ENCODE measurements at regions not wholly inside any gene's neighbourhood (a gene's known extent, or its start where the extent isn't known, plus 50 kb on each side); places are given as distances from the start of the nearest gene placed in this dataset.
A peak's percentile ranks its signal among the peaks of the same experiment; 100 is the strongest.
"Not testable (repeated sequence)": the region's sequence is repeated elsewhere in the genome, so short reads cannot be mapped to it uniquely, and the experiment has no call there.

- DNase-seq (ENCODE audit: low spot score) = no peak
These were observed 1272.0 kb upstream of the ACO1 start for GRCh38 chr9:31112491-31112890.

- no peak for DNase-seq (ENCODE audit: low spot score)
These were observed 1270.1 kb upstream of the ACO1 start for GRCh38 chr9:31114346-31114745.

DNA sequence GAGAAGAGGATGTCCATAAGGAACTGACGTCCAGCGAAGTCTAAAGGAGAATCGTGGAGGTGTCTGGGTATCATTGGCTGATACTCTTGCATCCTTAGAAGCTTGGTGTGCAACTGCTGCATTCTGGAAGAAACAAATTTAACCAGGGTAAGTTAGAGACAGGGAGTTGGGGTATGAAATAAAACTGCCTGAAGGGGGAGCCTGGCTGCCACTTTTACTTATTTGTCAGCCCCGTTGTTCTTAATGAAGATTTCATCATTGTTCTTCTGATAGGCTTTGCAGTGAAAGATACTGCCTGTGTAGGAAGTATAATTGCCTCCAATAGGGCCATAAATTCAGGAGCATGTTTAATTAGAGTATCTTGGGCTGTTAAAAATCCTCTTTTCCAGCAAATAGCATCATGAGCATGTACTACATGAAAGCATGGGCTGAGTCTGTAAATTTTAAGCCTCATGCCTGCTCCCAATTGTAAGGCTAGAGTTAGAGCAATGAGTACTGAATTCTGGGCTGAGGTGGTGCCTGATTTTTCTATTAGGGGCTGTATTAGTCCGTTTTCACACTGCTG, 1264.5 kb upstream of the ACO1 start:
- peak; percentile 53 for DNase-seq (ENCODE audit: low spot score)

DNA sequence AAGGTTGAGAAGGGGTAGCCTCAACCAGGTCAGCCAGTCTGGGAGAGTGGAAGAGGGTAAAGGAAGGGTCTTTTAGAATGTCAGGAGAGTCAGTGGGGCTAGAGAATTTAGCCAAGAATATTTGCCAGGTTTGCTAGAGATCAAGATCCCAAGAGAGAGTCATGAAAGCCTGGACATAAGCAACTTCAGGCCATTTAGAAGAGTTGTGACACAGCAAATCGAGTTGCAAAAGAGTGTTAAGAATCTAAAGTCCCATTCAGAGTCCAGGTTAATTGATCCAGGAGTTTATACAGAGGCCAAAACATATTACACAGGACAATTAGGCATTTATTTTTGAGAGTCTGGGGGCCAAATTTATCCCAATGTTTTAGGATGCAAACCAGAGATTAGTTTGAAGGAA, 1260.1 kb upstream of the ACO1 start:
- DNase-seq (ENCODE audit: low spot score) = no peak

DNA sequence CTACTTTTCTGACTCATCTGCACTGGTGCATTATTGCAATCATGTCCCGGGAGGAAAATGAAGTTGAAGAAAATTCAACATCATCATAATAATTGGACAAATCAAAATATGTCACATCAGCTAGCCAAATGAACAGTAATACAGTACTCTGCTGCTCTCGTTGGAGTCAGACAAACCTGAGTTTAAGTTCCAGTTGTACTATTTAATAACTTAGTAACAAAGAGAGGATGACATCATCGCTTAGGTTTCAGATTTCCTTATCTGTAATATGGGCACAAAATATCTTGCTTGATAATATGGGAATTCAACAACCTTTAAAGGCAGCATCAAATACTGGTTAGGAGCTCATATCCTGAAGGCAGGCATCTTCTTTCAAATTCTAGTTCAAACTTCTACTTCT, 1248.9 kb upstream of the ACO1 start:
- DNase-seq (ENCODE audit: low spot score) = no peak

DNA sequence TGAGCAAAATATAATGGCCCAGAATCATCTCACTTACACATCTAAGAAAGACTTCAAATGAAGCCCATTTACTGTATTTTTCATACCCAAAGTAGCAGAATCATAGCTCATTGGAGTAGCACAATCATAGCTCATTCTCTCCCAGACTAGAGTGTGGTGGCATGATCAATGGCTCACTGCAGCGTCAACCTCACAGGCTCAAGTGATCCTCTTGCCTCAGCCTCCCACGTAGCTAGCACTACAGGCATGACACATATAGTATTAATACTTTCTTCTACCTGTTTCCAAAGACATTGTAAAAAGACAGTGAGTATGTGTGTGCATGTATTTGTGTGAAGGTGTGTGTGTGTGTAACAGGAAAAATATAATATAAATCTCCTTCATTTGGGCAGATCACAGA, 1247.9 kb upstream of the ACO1 start:
- DNase-seq (ENCODE audit: low spot score) = no peak

DNA sequence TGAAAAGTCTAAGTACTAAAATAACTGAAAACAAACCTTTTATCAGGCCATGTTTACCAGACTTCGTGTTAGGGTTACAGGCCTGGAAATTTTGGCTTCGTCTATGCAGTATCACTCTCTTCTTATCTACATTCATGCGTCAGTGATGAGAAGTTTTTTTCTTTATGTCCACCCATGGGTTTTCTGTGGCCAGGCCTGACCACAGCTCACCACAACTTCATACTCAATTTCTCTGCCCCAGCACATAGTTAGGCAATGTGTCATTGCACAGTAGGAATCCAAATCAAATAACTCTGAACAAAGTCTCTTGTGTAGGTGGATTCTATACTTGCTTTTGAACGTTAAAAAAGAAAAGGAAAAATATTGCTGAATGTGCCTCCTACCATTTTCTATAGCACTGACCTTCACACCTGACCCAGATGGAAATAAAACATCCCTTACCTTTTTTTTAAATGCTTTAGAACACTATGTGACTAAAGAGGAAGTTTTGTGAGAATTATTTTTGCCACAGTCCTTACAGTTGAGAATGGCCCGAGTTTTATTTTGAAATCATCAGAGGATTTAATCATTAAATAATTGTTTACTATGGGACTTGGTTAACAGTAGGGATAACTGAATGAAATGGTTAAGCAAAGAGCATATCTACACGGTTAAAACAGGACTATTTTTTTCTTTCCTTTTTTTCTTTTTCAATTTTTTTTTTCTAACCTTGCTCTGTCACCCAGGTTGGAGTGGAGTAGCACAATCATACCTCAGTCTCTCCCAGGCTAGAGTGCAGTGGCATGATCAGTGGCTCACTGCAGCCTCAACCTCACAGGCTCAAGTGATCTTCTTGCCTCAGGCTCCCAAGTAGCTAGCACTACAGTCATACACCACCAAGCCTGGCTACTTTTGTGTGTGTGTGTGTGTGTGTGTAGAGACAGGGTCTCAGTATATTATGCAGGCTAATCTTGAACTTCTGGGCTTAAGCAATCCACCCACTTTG, 1247.0 kb upstream of the ACO1 start:
- DNase-seq (ENCODE audit: low spot score) = peak; percentile 83

DNA sequence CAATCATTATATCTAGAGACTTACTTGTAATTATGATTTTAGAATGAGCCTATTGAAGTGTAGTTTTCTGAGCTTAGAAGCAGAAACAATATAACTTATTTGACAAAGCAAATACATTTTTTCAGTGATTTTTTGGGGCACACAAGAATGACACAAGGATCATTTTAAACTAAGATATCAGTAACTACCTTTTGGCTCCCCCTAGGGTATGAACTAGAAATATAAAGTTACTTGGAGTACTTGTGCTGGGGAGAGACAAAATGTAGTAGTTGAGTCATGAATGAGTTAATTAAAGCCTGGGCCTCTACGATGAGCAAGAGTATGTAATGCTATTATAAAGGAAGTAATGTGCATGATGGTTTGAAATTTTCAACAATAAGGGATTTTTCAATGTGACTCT, 1244.1 kb upstream of the ACO1 start:
- peak; percentile 7 for DNase-seq (ENCODE audit: low spot score)

DNA sequence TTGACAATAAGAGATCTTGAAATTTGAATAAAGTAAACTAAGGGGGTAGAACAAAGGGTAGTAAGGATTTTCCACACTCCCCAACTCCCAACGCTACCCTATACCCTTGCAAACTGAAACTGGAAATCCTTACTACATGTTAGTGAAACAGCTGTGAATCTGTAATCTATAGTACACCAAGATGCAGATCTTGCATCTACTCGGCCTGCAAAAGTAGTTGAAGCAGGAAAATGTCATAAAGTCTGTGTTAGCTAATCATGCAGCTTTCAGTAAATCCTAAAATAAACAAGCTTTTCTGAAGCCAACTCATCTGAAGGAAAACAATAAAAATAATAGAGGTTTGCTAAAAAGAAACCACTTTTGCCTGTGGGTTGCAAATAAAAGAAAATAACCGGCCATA, 1242.0 kb upstream of the ACO1 start:
- DNase-seq (ENCODE audit: low spot score) = no peak

DNA sequence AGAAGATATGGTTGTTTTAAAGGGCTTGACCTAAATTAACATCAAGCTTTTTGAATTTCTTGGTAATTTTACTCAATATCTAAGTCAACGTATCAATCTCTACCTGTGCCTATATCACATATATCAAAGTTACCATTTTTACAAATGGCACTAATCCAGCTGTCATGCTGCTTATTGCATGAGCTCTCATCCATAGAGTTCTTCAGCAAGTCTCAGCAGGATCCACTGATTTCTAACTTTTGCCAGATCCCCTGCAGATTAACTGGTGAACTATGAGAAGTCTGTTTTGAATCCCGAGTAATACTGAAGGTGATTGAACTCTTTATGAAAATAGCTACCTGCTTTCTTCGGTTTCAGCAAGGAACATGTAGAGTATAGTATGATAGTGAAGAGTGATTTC, 1239.8 kb upstream of the ACO1 start:
- DNase-seq (ENCODE audit: low spot score) = no peak

GRCh38 chr9:31146485-31147166, 1237.8 kb upstream of the ACO1 start:
- DNase-seq (ENCODE audit: low spot score) = no peak

DNA sequence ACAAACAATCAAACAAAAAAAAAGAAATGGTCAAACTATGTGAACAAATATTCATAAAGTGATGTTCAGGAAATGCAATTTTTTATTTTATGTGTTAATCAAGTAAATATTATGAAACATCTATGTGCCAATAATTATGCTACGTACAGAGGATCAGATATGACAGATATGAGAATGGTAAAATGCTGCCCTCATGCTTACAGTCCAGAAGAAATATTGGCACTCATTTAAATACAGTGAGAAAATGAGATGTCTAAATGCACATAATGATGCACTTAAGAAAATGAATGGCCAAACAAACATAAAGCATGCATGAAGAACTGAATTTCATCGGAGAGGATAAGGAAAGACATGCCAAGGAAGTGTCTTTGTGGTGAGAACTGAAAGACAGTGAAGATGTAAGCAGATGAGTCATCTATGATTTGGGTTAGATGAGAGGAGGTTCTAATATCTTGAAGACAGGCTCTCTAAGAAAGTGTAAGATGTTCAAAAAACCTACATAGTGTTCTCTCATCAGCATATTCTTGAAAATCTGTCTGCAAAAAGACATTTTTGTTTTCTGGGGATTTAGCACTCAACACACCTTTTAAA, 1231.1 kb upstream of the ACO1 start:
- no peak for DNase-seq (ENCODE audit: low spot score)

DNA sequence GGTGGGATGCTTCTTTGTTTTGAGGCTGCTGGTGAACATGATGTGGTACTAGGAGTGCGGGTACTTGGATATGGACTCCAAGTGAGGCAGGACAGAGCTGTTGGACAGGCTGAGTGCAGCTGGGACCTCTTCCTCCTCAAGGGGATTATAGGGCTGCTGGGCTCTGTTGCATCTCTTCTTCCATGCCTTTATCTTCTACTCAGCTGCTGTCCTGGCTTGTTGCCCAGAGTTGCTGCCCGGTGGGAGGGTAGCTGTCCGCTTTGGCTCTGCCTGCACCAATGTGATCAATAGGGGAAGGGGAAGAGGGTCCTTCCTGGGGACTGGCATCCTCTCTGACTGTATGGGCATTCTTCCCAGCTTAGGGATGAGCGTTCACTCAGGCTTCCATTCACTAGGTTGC, 1217.9 kb upstream of the ACO1 start:
- no peak for DNase-seq (ENCODE audit: low spot score)

DNA sequence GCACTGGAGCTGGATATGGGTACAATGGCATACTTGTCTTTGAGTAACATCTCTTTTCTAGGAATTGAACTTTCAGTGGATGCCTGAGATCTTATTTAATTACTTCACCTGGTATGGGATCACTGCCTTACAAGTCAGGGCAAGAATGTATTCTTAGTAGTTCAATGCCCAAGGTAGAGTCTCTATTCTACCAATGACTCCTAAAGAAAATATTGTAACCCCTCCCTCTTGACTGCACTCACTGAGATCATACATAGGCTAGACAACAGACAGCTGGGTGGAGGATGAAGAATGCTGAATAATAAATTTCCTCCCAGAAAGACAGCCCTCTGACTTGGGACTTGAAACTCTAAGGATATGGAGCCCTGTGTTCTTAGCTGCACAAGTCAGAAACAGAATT, 1216.3 kb upstream of the ACO1 start:
- no peak for DNase-seq (ENCODE audit: low spot score)

- no peak for DNase-seq (ENCODE audit: low spot score)
These were observed 1209.8 kb upstream of the ACO1 start for GRCh38 chr9:31174681-31175080.

GRCh38 chr9:31183866-31184265, 1200.6 kb upstream of the ACO1 start:
- DNase-seq (ENCODE audit: low spot score) = no peak

DNA sequence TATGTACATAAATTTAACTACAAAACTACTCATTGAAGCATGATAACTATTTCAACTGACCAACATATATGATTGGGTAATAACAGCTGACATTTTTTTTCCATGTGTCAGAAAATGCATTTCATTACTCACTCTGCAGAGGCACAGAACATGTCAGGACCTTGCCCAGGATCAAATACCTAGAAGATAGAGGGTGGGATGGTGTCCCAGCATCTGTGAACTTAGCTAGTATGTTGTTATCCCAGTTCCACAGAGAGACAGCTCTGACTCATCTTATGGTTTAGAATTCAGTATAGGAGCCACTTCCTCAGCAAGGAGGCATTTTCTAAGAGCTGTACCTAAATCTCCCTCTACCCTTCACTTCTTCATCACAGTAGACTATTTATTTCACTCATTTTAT, 1198.6 kb upstream of the ACO1 start:
- DNase-seq (ENCODE audit: low spot score) = no peak

DNA sequence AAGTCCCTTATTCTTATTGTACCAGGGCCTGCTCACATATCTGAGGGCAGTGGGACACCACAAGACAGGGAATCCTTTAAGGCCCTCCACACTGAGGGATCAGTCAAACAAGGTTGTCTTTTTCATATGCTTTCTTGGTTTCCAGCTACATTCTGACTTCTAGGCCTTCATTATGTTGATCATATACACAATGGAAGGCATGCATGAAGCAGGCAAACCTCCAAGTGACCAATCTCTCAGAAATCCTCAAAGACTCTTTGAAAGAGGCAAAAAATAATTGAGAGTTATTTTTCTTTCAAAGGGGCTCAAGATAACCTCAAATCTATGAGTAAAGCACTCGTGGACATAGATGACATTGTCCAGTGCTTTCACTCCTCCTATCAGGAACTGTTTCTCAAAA, 1195.9 kb upstream of the ACO1 start:
- DNase-seq (ENCODE audit: low spot score) = no peak

GRCh38 chr9:31210978-31211570, 1173.4 kb upstream of the ACO1 start:
- DNase-seq (ENCODE audit: low spot score) = no peak

- DNase-seq (ENCODE audit: low spot score) = not testable (repeated sequence)
These were observed 1154.5 kb upstream of the ACO1 start for GRCh38 chr9:31229976-31230375.

DNA sequence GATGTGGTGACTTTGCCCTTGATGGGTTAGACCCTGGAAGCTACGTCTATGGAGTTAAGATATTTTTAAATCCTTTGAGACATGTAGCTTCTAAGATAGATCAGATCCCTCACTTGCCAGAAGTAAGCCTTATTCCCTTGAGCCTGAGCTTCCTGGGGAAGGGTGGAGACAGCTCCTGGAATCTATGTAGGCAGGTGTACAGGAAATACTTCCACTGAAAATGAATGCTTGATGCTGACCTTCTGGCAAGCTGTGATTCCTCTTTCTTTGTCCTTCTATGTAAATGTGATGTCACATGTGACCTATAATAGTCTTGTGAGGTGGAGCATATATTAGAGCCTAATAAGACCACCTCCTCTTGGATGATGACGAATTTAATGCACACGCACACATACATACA, 1152.0 kb upstream of the ACO1 start:
- DNase-seq (ENCODE audit: low spot score) = no peak

GRCh38 chr9:31236344-31236743, 1148.1 kb upstream of the ACO1 start:
- DNase-seq (ENCODE audit: low spot score) = no peak
